ENCODE measurements at regions not wholly inside any gene's neighbourhood (a gene's known extent, or its start where the extent isn't known, plus 50 kb on each side); places are given as distances from the start of the nearest gene placed in this dataset.

DNA sequence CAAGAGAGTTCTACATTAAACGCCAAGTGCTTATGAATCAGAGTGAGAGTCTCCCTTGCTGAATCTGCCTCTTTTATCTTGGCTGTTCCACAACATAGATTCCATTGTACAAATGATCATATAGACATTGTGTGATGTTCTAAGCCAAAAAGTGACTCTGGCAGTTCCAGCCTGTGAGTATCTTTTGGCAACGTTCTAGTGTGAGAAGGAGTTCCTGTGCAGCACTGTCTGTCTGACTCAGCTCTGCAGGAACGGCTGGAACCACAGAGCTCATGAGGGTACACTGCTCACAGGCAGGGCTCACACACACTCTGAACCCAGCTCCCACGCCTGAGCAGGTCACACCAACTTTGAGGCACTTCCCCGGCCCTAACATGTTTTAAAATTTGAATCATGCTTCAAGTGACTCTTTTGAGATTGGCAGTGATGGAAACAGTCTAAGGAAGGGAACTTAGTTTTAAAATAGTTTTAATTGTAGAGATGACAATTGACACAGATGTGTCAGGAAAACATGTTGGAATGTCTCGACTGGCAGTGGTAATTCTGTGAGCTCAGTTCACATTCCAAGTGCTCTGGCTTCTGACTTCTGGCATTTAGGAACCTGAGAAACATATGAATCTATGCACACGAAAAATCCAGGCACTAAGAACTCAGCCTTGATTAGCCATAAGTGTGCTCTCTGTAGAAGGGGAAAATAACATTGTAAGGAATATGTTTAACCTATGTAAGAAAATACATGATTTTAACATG is 272.0 kb downstream of the UQCRFS1 start:
- TF ChIP-seq, protein P1, sequence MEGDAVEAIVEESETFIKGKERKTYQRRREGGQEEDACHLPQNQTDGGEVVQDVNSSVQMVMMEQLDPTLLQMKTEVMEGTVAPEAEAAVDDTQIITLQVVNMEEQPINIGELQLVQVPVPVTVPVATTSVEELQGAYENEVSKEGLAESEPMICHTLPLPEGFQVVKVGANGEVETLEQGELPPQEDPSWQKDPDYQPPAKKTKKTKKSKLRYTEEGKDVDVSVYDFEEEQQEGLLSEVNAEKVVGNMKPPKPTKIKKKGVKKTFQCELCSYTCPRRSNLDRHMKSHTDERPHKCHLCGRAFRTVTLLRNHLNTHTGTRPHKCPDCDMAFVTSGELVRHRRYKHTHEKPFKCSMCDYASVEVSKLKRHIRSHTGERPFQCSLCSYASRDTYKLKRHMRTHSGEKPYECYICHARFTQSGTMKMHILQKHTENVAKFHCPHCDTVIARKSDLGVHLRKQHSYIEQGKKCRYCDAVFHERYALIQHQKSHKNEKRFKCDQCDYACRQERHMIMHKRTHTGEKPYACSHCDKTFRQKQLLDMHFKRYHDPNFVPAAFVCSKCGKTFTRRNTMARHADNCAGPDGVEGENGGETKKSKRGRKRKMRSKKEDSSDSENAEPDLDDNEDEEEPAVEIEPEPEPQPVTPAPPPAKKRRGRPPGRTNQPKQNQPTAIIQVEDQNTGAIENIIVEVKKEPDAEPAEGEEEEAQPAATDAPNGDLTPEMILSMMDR (IDR thresholded peaks at IDR 0.05; ENCODE audit: extremely low read depth in 1 of 2, insufficient read depth in 1 of 2, low read depth in 1 of 2, low read length in 2 of 2) = no peak
- TF ChIP-seq POLR2AphosphoS5 (IDR thresholded peaks at IDR 0.05; ENCODE audit: insufficient read depth, low read depth, low read length) (no peak), MYC (IDR thresholded peaks at IDR 0.05; ENCODE audit: low read depth, low read length) (no peak), POLR2A (IDR thresholded peaks at IDR 0.05; ENCODE audit: low read depth, low read length) (no peak), EZH2 (IDR thresholded peaks at IDR 0.05; ENCODE audit: borderline replicate concordance, low read depth, low read length, severe bottlenecking) (no peak)
- TF ChIP-seq, protein P2, sequence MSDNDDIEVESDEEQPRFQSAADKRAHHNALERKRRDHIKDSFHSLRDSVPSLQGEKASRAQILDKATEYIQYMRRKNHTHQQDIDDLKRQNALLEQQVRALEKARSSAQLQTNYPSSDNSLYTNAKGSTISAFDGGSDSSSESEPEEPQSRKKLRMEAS (IDR thresholded peaks at IDR 0.05; ENCODE audit: insufficient read depth, insufficient read length) = no peak

Measured in endothelial cell of umbilical vein (primary cell).